Astrocyte of the spinal cord (primary cell): ENCODE measurements at regions not wholly inside any gene's neighbourhood (a gene's known extent, or its start where the extent isn't known, plus 50 kb on each side); places are given as distances from the start of the nearest gene placed in this dataset.

Experiments used
- DNase-seq: peaks from one replicate; pipeline ENCODE4 v3.0.0; 2011; ENCODE audit warnings: low read depth, low spot score
- H3K4me3 ChIP-seq: 2 replicates; pipeline ENCODE4 v1.5.1; 2011; ENCODE audit warnings: low read depth, mild to moderate bottlenecking, low read length, moderate library complexity
- in situ Hi-C: cut with HindIII; loops from 2 replicates; pipeline ENCODE4 v1.10.0; 2017; ENCODE audit warnings: low sequenced_read_pairs
- TF ChIP-seq, protein P1 (sequence below): IDR thresholded peaks from 2 replicates; pipeline ENCODE4 v1.5.1; 2012; ENCODE audit warnings: low read depth, mild to moderate bottlenecking, low read length, inconsistent platforms

DNA sequence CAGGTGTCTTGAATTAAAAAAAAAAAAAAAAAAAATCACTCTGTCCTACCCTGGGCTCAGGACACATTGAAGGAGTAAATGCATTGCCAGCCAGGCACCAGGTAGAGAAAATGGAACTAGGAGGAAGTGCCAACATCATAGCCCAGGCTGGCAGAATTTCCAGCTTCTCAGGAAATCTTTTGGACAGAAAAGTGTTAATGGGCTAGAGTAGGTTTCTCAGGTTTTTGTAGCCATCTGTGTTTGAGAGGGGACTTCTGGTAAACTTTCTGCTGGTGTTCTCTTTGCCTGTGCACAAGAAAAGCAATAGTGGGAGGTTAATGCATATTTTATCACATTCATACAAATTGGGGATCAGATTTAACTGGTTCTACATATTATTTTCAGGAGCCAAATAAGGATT is 678.3 kb upstream of the NRSN1 start:
- no peak for DNase-seq
- in situ Hi-C loops: no loop called here
- no peak overlapping the region for H3K4me3 ChIP-seq
- TF ChIP-seq, protein P1, sequence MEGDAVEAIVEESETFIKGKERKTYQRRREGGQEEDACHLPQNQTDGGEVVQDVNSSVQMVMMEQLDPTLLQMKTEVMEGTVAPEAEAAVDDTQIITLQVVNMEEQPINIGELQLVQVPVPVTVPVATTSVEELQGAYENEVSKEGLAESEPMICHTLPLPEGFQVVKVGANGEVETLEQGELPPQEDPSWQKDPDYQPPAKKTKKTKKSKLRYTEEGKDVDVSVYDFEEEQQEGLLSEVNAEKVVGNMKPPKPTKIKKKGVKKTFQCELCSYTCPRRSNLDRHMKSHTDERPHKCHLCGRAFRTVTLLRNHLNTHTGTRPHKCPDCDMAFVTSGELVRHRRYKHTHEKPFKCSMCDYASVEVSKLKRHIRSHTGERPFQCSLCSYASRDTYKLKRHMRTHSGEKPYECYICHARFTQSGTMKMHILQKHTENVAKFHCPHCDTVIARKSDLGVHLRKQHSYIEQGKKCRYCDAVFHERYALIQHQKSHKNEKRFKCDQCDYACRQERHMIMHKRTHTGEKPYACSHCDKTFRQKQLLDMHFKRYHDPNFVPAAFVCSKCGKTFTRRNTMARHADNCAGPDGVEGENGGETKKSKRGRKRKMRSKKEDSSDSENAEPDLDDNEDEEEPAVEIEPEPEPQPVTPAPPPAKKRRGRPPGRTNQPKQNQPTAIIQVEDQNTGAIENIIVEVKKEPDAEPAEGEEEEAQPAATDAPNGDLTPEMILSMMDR: no peak

- no peak overlapping the region for H3K4me3 ChIP-seq
- DNase-seq: no peak
- TF ChIP-seq, protein P1: no peak
- in situ Hi-C loops: no loop called here
These were observed 677.7 kb upstream of the NRSN1 start for GRCh38 chr6:23448281-23448680.

DNA sequence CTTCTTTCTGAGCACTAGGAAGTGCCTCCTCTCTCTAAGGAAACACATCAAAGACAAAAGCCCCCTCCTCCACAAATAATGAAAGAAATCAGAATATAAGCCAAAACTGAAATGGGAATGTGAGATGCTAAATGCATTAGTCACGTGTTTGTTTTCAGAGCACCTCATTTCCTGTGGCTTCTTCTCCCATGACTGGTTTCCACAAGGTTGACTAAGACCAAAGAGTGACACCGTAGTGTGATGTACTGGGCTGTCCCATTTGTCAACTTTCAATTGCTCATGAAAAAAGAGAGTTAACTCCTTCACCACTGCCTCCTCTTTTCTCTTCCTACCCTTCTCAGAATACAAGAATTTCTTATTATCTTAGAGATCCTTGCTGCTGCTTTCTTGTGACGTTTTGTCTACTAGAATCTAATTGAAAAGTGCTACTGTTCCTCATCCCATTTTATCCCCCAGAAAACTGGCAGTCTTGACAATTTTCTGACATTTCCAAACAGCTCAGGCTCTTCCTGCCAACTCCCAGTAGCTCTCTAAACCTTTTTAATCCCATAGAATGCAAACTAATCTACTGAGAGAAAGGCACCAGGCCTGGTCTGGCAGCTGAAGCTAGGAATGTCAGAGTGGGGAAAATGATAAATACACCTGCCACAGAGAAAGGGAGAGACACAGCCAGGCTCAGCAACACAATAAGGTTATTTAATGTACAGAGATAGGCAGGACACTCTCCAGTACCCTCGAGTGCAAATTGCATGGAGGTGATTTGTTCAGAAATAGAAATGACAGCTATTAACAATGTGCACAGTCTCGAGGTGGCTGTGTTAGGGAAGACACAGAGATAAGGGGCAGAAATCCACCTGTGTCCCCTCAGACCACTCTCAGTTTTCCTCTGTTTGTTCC is 671.7 kb upstream of the NRSN1 start:
- in situ Hi-C loops: no loop called here
- H3K4me3 ChIP-seq: no peak overlapping the region
- peak; percentile 29 for DNase-seq
- TF ChIP-seq, protein P1: no peak

- TF ChIP-seq, protein P1: no peak
- DNase-seq: no peak
- no peak overlapping the region for H3K4me3 ChIP-seq
- in situ Hi-C loops: no loop called here
These were observed 670.3 kb upstream of the NRSN1 start for GRCh38 chr6:23455754-23456153.

DNA sequence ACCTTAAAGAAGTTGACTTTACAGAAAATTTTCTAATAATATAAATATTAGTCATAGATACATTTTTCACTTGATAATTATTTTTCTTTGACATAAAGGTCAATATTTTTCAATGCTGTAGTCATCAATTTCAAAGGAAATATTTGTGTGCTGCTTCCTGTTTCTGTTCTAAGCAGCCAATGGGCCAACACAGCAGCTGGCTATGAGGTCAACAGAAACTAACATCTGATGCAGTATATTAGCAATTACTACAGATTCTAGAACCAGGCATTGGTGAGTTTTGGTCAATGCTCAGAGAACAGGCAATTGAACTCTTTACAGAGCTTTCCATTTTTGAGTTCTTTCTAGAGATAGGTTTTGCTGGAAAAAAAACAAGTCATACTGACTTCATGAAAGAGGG is 669.6 kb upstream of the NRSN1 start:
- no peak for DNase-seq
- TF ChIP-seq, protein P1: no peak
- no peak overlapping the region for H3K4me3 ChIP-seq
- in situ Hi-C loops: no loop called here

GRCh38 chr6:23457321-23457720 is 668.7 kb upstream of the NRSN1 start:
- TF ChIP-seq, protein P1: no peak
- no peak for DNase-seq
- in situ Hi-C loops: no loop called here
- no peak overlapping the region for H3K4me3 ChIP-seq
